ENCODE measurements at regions not wholly inside any gene's neighbourhood (a gene's known extent, or its start where the extent isn't known, plus 50 kb on each side); places are given as distances from the start of the nearest gene placed in this dataset.

DNA sequence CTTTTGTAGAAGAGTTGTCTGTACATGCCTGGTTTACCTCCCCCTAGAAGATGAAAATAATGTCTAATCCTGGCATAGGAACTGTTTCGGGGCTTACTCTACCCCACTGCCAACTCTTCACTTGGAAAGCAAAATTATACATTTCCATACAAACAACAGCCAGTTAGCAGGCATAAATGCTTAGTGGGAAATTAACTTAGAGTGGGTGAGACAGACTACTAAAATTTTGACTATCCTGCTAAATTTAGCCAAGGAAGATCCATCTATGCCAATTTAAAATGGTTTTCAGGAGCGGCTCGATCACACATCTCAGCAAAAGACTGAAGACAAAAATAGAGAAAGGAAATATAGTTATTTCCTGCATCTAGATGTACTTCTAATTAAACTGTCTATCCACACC is 221.2 kb downstream of the TPBG start:
- DNase-seq: no peak
- Mint-ChIP-seq H3K4me1 (no peaks in the 10 kb centered on the region), H3K4me3 (no peak overlapping the region), H3K9me3 (peaks cover 3% of the 10 kb centered on the region), H3K27me3 (no peaks in the 10 kb centered on the region), H3K36me3 (ENCODE audit: low read depth) (no peaks in the 10 kb centered on the region), H3K27ac (no peak overlapping the region)
- ATAC-seq: no peak

DNA sequence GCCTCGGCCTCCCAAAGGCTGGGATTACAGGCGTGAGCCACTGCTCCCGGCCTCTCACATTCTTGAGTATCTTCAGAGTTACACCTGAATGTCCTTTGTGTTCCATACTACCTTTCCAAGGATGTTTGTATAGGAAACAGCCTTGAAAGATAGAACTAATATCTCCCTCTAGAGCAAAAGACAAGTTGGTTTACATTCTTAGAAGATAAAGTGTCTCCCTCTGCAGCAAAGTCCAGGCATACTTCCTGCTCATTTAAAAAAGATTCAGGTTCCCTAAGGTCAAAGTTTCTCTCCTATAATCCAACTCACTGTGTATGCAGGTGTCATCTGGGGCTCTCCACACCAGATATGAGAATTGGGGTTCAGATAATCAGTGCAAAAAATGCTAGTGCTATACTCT is 224.4 kb downstream of the TPBG start:
- Mint-ChIP-seq H3K27ac (no peak overlapping the region), H3K27me3 (no peaks in the 10 kb centered on the region), H3K9me3 (peaks cover 3% of the 10 kb centered on the region), H3K36me3 (ENCODE audit: low read depth) (no peaks in the 10 kb centered on the region), H3K4me1 (no peaks in the 10 kb centered on the region), H3K4me3 (no peak overlapping the region)
- DNase-seq (no peak), ATAC-seq (no peak)

DNA sequence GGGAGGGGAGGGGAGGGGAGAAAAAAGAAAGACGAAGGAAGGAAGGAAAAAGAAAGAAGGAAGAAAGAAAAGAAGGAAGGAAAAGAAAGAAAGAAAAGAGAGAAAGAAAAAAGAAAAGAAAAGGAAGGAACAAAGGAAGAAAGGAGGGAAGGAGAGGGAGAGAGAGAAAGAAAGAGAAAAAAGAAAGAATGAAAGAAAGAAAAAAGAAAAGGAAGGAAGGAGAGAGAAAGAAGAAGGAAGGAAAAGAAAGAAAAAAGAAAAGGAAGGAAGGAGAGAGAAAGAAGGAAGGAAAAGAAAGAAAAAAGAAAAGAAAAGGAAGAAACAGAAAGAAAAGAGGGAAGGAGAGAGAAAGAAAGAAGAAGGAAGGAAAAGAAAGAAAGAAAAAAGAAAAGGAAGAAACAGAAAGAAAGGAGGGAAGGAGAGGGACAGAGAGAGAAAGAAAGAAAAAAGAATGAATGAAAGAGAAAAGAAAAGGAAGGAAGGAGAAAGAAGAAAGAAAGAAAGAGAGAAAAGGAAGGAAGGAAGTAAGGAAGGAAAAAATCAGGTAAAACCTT is 225.3 kb downstream of the TPBG start:
- H3K4me3 Mint-ChIP-seq: no peak overlapping the region
- no peaks in the 10 kb centered on the region for H3K36me3 Mint-ChIP-seq (ENCODE audit: low read depth)
- no peak for DNase-seq
- no peak overlapping the region for H3K27ac Mint-ChIP-seq
- H3K4me1 Mint-ChIP-seq: no peaks in the 10 kb centered on the region
- no peak for ATAC-seq
- H3K9me3 Mint-ChIP-seq: peaks cover 3% of the 10 kb centered on the region
- no peaks in the 10 kb centered on the region for H3K27me3 Mint-ChIP-seq

DNA sequence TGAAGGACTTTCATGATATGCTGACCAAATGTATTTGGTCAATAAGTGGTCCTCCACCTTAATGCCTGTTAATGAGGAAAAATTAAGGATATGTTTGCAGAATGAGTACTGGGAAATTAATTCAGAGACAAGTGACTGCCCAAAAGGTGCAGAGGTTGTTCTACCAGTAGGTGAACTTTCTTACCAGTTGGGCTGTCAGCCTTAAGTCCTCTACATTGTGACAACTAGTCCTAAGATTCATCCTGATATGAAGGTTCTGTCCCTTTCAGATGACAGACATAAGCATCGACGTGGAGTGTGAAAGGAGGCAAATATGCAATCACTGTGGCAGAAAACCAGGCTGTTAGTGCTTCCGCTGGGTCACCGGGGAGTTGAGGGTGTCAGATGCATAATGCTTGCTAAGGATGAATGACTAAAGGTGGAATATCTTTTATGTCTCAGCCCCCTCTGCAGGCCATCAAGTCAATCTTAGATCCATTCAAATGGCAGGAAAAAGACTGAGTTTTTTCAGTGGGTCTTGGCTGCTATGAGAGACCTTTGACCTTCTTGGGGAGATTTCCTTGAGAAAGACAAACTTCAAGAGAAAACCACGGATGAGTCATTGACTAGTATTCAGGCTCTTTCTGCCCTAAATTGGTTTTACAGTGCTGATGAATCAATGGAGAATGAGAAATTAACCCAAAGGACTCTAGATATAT is 226.0 kb downstream of the TPBG start:
- Mint-ChIP-seq H3K36me3 (ENCODE audit: low read depth) (no peaks in the 10 kb centered on the region), H3K9me3 (peaks cover 3% of the 10 kb centered on the region), H3K27ac (no peak overlapping the region), H3K27me3 (no peaks in the 10 kb centered on the region), H3K4me3 (no peak overlapping the region), H3K4me1 (no peaks in the 10 kb centered on the region)
- DNase-seq (no peak), ATAC-seq (peak; percentile 63)

DNA sequence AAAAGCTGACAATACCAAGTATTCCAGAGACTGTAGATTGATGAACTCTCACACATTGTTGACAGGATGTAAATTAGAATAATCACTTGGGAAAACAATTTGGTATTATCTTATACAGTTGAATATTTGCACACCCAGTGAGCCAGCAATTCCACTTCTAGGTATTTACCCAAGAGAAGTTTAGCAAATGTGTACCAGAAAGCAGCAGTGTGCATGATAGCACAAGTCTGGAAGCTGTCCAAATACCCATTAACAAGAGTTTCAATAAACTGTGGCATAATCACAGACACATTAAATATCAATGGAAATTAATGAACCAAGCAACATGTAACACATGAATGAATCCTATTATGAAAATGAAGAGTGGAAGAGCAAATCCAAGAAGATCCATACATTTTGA is 233.6 kb downstream of the TPBG start:
- H3K4me3 Mint-ChIP-seq: no peak overlapping the region
- H3K9me3 Mint-ChIP-seq: no peaks in the 10 kb centered on the region
- no peaks in the 10 kb centered on the region for H3K36me3 Mint-ChIP-seq (ENCODE audit: low read depth)
- DNase-seq (no peak), ATAC-seq (no peak)
- H3K4me1 Mint-ChIP-seq: no peaks in the 10 kb centered on the region
- peaks cover 8% of the 10 kb centered on the region for H3K27me3 Mint-ChIP-seq
- H3K27ac Mint-ChIP-seq: no peak overlapping the region

GRCh38 chr6:82602776-82603175 is 239.2 kb downstream of the TPBG start:
- no peaks in the 10 kb centered on the region for H3K4me1 Mint-ChIP-seq
- peaks cover 3% of the 10 kb centered on the region for H3K27me3 Mint-ChIP-seq
- no peaks in the 10 kb centered on the region for H3K9me3 Mint-ChIP-seq
- H3K36me3 Mint-ChIP-seq (ENCODE audit: low read depth): no peaks in the 10 kb centered on the region
- DNase-seq (no peak), ATAC-seq (no peak)
- H3K4me3 Mint-ChIP-seq: no peak overlapping the region
- H3K27ac Mint-ChIP-seq: no peak overlapping the region

GRCh38 chr6:82603871-82604270 is 240.3 kb downstream of the TPBG start:
- no peaks in the 10 kb centered on the region for H3K4me1 Mint-ChIP-seq
- no peak for ATAC-seq
- no peak for DNase-seq
- no peaks in the 10 kb centered on the region for H3K9me3 Mint-ChIP-seq
- H3K4me3 Mint-ChIP-seq: no peak overlapping the region
- H3K27me3 Mint-ChIP-seq: peaks cover 3% of the 10 kb centered on the region
- H3K27ac Mint-ChIP-seq: no peak overlapping the region
- H3K36me3 Mint-ChIP-seq (ENCODE audit: low read depth): no peaks in the 10 kb centered on the region

- Mint-ChIP-seq H3K27me3 (no peaks in the 10 kb centered on the region), H3K4me1 (no peaks in the 10 kb centered on the region), H3K4me3 (no peak overlapping the region), H3K36me3 (ENCODE audit: low read depth) (no peaks in the 10 kb centered on the region), H3K27ac (no peak overlapping the region), H3K9me3 (no peaks in the 10 kb centered on the region)
- ATAC-seq (no peak), DNase-seq (no peak)
These were observed 244.5 kb downstream of the TPBG start for GRCh38 chr6:82607998-82608725.

GRCh38 chr6:82608781-82609180 is 245.2 kb downstream of the TPBG start:
- H3K4me3 Mint-ChIP-seq: no peak overlapping the region
- ATAC-seq: no peak
- H3K36me3 Mint-ChIP-seq (ENCODE audit: low read depth): no peaks in the 10 kb centered on the region
- no peaks in the 10 kb centered on the region for H3K27me3 Mint-ChIP-seq
- H3K27ac Mint-ChIP-seq: no peak overlapping the region
- no peak for DNase-seq
- no peaks in the 10 kb centered on the region for H3K9me3 Mint-ChIP-seq
- H3K4me1 Mint-ChIP-seq: no peaks in the 10 kb centered on the region

- Mint-ChIP-seq H3K27me3 (no peaks in the 10 kb centered on the region), H3K36me3 (ENCODE audit: low read depth) (no peaks in the 10 kb centered on the region), H3K4me3 (no peak overlapping the region), H3K4me1 (no peaks in the 10 kb centered on the region), H3K9me3 (no peaks in the 10 kb centered on the region), H3K27ac (no peak overlapping the region)
- no peak for DNase-seq
- ATAC-seq: no peak
These were observed 248.1 kb downstream of the TPBG start for GRCh38 chr6:82611751-82612150.

DNA sequence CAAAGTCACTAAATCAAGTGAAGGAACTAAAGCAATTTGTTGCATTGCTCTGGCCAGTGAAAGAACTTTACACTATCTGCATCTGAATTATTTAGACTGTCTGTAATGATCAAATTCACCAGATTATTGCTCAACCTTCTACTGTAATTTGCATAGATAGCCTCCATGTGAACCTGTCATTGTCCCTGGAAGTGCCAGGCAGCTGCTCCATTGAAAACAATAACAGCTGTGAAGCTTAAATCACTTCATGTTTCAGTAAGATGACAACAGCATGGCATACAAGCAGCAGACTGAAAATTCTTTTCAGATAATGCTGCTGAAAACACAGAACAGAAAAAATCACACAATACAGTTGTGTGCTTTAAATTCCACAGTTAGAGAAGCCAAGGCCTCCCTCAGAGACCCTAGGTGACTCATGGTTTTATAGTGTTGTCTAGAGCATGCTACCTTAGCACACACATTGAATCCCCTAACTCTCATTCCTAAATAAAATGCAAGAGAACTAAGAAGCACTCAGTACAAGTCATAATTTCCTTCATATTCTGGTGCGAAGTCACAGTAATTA is 248.9 kb downstream of the TPBG start:
- Mint-ChIP-seq H3K4me3 (no peak overlapping the region), H3K4me1 (no peaks in the 10 kb centered on the region), H3K27me3 (no peaks in the 10 kb centered on the region), H3K36me3 (ENCODE audit: low read depth) (no peaks in the 10 kb centered on the region), H3K27ac (no peak overlapping the region), H3K9me3 (no peaks in the 10 kb centered on the region)
- ATAC-seq (no peak), DNase-seq (no peak)

- Mint-ChIP-seq H3K36me3 (ENCODE audit: low read depth) (no peaks in the 10 kb centered on the region), H3K4me1 (no peaks in the 10 kb centered on the region), H3K4me3 (no peak overlapping the region), H3K27me3 (no peaks in the 10 kb centered on the region), H3K9me3 (no peaks in the 10 kb centered on the region), H3K27ac (no peak overlapping the region)
- ATAC-seq: no peak
- no peak for DNase-seq
These were observed 250.9 kb downstream of the TPBG start for GRCh38 chr6:82614518-82614917.

DNA sequence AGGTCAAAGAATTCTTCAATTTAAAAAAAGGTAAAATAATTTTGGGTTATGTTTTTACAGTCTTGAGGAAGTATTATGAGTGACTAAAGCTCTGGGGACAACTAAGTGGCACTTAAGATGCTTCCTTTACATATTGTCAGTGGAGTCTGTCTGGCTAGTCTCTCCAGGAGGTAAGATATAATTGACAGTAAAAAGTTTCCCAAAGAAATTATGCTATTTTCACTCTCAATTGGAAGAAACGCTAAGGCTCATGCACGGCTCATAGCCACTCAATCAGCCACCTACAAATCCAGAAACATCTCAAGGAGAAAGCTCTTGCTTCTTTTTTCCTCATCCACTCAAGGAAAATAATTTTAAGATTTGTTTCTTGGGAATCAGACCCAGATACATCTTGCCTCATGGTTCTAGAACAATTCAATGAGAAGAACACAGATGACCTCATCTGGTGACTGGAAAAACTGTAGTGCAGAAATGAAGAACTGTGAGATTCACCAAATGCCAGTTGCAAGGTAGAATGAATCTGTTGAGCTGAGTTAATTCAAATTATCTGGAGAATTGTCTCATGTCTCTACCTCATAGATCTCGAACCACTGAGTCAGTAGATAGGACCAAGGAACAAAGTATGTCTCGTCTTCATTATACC is 252.9 kb downstream of the TPBG start:
- Mint-ChIP-seq H3K9me3 (no peaks in the 10 kb centered on the region), H3K27me3 (no peaks in the 10 kb centered on the region), H3K4me1 (no peaks in the 10 kb centered on the region), H3K36me3 (ENCODE audit: low read depth) (no peaks in the 10 kb centered on the region), H3K27ac (no peak overlapping the region), H3K4me3 (no peak overlapping the region)
- DNase-seq (no peak), ATAC-seq (no peak)

DNA sequence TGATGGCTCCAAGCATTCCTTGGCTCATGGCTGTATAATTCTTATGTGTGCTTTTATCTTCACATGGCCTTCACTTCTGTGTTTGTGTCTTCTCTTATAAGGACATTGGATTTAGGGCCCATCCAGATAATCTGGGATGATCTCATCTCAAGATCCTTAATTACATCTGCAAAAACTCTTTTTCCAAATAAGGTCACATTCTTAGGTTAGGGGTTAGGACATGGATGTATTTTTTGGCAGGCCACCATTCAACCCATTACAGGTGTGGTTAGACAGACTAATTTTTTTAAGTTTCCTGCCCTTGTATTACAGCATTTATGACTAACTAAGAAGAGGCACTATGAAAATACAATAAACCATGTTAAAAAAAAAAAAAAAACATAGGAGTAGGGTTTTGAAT is 254.0 kb downstream of the TPBG start:
- no peak for DNase-seq
- no peaks in the 10 kb centered on the region for H3K4me1 Mint-ChIP-seq
- no peak for ATAC-seq

DNA sequence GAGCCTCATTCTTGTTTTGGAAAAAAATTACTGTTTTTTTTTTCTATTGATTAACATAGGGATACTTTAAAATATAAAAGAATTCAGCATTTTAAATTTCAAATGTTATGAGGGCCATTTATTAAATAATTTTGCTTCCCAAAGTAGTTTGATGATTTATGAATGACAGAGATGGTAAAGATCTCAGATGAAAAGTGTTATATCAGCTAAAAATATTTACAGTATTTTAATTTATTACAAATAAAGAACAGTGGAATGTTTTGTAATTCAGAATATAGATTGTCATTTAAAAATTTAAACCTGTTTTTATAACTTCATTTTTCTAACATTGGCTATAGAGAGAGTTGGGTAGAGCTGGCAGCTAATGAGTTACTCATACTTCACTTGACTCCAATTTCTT is 256.0 kb downstream of the TPBG start:
- no peak overlapping the region for H3K4me3 Mint-ChIP-seq
- peaks cover 6% of the 10 kb centered on the region for H3K9me3 Mint-ChIP-seq
- H3K27me3 Mint-ChIP-seq: no peaks in the 10 kb centered on the region
- no peaks in the 10 kb centered on the region for H3K4me1 Mint-ChIP-seq
- no peak overlapping the region for H3K27ac Mint-ChIP-seq
- ATAC-seq (no peak), DNase-seq (no peak)
- H3K36me3 Mint-ChIP-seq (ENCODE audit: low read depth): no peaks in the 10 kb centered on the region

More for the DNA sequence above, 254.0 kb downstream of the TPBG start:
- no peaks in the 10 kb centered on the region for H3K27me3 Mint-ChIP-seq
- H3K4me3 Mint-ChIP-seq: no peak overlapping the region
- H3K27ac Mint-ChIP-seq: no peak overlapping the region
- no peaks in the 10 kb centered on the region for H3K36me3 Mint-ChIP-seq (ENCODE audit: low read depth)
- peaks cover 6% of the 10 kb centered on the region for H3K9me3 Mint-ChIP-seq

Measured in activated naive CD8-positive, alpha-beta T cell treated with anti-CD3 and anti-CD28 coated beads, Interleukin-2, amount 50 U/mL, for 24 hours (primary cell).